ENCODE measurements at regions not wholly inside any gene's neighbourhood (a gene's known extent, or its start where the extent isn't known, plus 50 kb on each side); places are given as distances from the start of the nearest gene placed in this dataset.
"Not testable (repeated sequence)": the region's sequence is repeated elsewhere in the genome, so short reads cannot be mapped to it uniquely, and the experiment has no call there.

DNA sequence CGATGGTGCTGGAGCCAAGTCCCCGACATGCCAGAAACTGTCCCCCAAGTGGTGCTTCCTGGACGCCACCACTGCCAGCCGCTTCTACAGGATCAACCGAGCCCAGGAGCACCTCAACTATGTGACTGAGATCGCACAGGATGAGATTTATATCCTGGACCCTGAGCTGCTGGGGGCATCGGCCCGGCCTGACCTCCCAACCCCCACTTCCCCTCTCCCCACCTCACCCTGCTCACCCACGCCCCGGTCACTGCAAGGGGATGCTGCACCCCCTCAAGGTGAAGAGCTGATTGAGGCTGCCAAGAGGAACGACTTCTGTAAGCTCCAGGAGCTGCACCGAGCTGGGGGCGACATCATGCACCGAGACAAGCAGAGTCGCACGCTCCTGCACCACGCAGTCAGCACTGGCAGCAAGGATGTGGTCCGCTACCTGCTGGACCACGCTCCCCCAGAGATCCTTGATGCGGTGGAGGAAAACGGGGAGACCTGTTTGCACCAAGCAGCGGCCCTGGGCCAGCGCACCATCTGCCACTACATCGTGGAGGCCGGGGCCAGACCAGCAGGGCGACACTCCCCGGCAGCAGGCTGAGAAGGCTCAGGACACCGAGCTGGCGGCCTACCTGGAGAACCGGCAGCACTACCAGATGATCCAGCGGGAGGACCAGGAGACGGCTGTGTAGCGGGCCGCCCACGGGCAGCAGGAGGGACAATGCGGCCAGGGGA is 91.0 kb downstream of the LACC1 start:
- not testable (repeated sequence) for H3K4me1 ChIP-seq (ENCODE audit: control insufficient read depth, insufficient read depth, low read length); H3K9me3 ChIP-seq (ENCODE audit: control insufficient read depth, low read length); H3K36me3 ChIP-seq (ENCODE audit: control insufficient read depth, insufficient read depth, low read length); H3K9ac ChIP-seq (ENCODE audit: low read length); H3K4me3 ChIP-seq (ENCODE audit: low read length); H3K27me3 ChIP-seq (ENCODE audit: control insufficient read depth, insufficient read depth, low read length)

DNA sequence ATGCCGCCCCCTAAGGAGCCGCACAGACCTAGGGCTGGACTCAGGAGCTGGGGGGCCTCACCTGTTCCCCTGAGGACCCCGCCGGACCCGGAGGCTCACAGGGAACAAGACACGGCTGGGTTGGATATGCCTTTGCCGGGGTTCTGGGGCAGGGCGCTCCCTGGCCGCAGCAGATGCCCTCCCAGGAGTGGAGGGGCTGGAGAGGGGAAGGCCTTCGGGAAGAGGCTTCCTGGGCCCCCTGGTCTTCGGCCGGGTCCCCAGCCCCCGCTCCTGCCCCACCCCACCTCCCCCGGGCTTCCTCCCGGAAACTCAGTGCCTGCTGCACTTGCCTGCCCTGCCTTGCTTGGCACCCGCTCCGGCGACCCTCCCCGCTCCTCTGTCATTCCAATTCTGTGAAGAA is 91.6 kb downstream of the LACC1 start:
- H3K4me3 ChIP-seq (ENCODE audit: low read length); H3K27me3 ChIP-seq (ENCODE audit: control insufficient read depth, insufficient read depth, low read length); H3K36me3 ChIP-seq (ENCODE audit: control insufficient read depth, insufficient read depth, low read length); H3K9ac ChIP-seq (ENCODE audit: low read length); H3K9me3 ChIP-seq (ENCODE audit: control insufficient read depth, low read length); H3K4me1 ChIP-seq (ENCODE audit: control insufficient read depth, insufficient read depth, low read length): not testable (repeated sequence)

DNA sequence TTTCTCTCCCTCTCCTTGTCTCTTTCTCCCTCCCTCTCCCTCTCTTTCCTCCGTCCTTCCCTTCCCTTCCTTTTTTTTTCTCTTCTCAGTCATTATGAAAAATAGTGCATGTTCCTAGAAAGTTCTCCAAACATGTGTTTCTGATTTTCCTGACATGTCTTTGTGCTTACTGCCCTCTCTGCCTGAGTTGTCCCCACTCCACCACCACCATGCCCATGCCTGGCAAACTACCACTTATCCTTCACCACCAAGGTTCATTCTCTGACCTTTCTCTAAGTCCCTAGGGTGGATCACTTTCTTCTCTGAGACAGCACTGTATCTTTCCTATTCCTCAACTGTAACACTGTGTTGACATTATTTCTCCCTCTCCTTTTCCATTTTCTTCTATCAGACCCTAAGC is 98.2 kb downstream of the LACC1 start:
- H3K9me3 ChIP-seq (ENCODE audit: control insufficient read depth, low read length) = no peaks in the 10 kb centered on the region

DNA sequence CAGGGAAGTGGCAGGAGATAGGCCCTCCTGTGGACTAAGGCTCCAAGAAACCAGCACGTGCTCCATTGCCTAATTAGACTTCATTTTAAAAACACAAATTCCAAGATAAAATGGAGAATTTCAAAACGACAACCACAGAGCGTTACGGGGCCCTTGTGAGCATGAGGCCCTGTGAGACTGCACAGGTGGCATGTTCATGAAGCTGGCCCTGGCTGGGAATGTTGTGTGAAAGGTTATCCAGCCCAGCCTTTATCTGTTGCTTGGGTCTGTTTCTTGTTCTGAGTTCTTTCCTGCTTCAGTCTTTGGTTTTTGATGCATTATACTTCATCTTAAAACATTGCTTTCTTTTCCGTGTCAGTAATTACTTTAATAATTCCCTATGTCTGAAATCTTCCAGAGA is 99.0 kb downstream of the LACC1 start:
- no peak overlapping the region for H3K4me3 ChIP-seq (ENCODE audit: low read length)
- no peaks in the 10 kb centered on the region for H3K9me3 ChIP-seq (ENCODE audit: control insufficient read depth, low read length)
- H3K27me3 ChIP-seq (ENCODE audit: control insufficient read depth, insufficient read depth, low read length) = no peaks in the 10 kb centered on the region
- no peak overlapping the region for H3K9ac ChIP-seq (ENCODE audit: low read length)
- H3K36me3 ChIP-seq (ENCODE audit: control insufficient read depth, insufficient read depth, low read length) = no peaks in the 10 kb centered on the region
- H3K4me1 ChIP-seq (ENCODE audit: control insufficient read depth, insufficient read depth, low read length) = no peaks in the 10 kb centered on the region

More for the DNA sequence above, 98.2 kb downstream of the LACC1 start:
- Histone ChIP-seq H3K4me3 (ENCODE audit: low read length) (no peak overlapping the region), H3K9ac (ENCODE audit: low read length) (no peak overlapping the region), H3K27me3 (ENCODE audit: control insufficient read depth, insufficient read depth, low read length) (no peaks in the 10 kb centered on the region), H3K4me1 (ENCODE audit: control insufficient read depth, insufficient read depth, low read length) (no peaks in the 10 kb centered on the region), H3K36me3 (ENCODE audit: control insufficient read depth, insufficient read depth, low read length) (no peaks in the 10 kb centered on the region)

DNA sequence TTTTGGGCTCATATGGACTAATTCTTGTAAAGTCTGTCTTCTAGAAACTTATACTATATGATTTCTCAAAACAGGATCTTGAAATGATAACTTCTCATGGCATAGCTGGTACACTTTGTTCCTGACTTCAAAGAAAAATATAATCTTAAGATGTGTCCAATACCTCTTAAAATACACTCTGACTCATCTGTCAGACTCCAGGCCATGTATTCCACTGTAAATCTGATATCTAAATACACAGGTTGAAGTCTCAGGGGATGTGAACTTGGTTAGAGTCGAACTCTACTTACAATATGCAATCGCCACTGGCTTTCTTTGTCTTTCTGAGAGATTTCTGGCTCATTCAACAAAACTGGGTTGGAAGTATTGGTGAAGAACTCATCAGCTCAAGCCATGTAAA is 99.8 kb downstream of the LACC1 start:
- Histone ChIP-seq H3K9ac (ENCODE audit: low read length) (no peak overlapping the region), H3K36me3 (ENCODE audit: control insufficient read depth, insufficient read depth, low read length) (no peaks in the 10 kb centered on the region), H3K27me3 (ENCODE audit: control insufficient read depth, insufficient read depth, low read length) (no peaks in the 10 kb centered on the region), H3K4me3 (ENCODE audit: low read length) (no peak overlapping the region), H3K4me1 (ENCODE audit: control insufficient read depth, insufficient read depth, low read length) (no peaks in the 10 kb centered on the region), H3K9me3 (ENCODE audit: control insufficient read depth, low read length) (no peaks in the 10 kb centered on the region)

DNA sequence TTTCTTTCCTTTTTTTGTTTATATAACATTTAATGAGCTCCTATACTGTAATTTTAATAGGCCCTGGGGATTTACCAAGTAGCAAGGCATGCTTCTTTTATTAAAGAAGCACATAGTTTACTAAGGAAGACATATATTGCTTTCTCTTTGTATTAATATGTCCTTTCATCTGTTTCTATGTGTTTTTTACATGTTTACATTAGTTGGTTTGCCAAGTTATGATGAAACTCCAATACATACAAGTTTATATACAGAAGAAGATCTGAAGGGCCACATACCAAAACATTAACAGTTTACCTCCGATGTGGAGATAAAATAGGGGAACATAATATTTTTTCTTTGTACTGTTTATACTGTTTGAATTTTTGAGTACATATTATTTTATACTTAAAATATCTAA is 100.9 kb downstream of the LACC1 start:
- Histone ChIP-seq H3K27me3 (ENCODE audit: control insufficient read depth, insufficient read depth, low read length) (no peaks in the 10 kb centered on the region), H3K36me3 (ENCODE audit: control insufficient read depth, insufficient read depth, low read length) (no peaks in the 10 kb centered on the region), H3K4me3 (ENCODE audit: low read length) (no peak overlapping the region), H3K9ac (ENCODE audit: low read length) (no peak overlapping the region), H3K9me3 (ENCODE audit: control insufficient read depth, low read length) (no peaks in the 10 kb centered on the region), H3K4me1 (ENCODE audit: control insufficient read depth, insufficient read depth, low read length) (no peaks in the 10 kb centered on the region)

- H3K4me3 ChIP-seq (ENCODE audit: low read length) = no peak overlapping the region
- H3K9ac ChIP-seq (ENCODE audit: low read length) = no peak overlapping the region
- H3K4me1 ChIP-seq (ENCODE audit: control insufficient read depth, insufficient read depth, low read length) = no peaks in the 10 kb centered on the region
- no peaks in the 10 kb centered on the region for H3K36me3 ChIP-seq (ENCODE audit: control insufficient read depth, insufficient read depth, low read length)
- H3K9me3 ChIP-seq (ENCODE audit: control insufficient read depth, low read length) = no peaks in the 10 kb centered on the region
- no peaks in the 10 kb centered on the region for H3K27me3 ChIP-seq (ENCODE audit: control insufficient read depth, insufficient read depth, low read length)
These were observed 101.4 kb downstream of the LACC1 start for GRCh38 chr13:43981091-43981490.

GRCh38 chr13:43981512-43982301 is 102.0 kb downstream of the LACC1 start:
- Histone ChIP-seq H3K9me3 (ENCODE audit: control insufficient read depth, low read length) (no peaks in the 10 kb centered on the region), H3K36me3 (ENCODE audit: control insufficient read depth, insufficient read depth, low read length) (no peaks in the 10 kb centered on the region), H3K4me3 (ENCODE audit: low read length) (no peak overlapping the region), H3K4me1 (ENCODE audit: control insufficient read depth, insufficient read depth, low read length) (no peaks in the 10 kb centered on the region), H3K9ac (ENCODE audit: low read length) (no peak overlapping the region), H3K27me3 (ENCODE audit: control insufficient read depth, insufficient read depth, low read length) (no peaks in the 10 kb centered on the region)

- no peaks in the 10 kb centered on the region for H3K4me1 ChIP-seq (ENCODE audit: control insufficient read depth, insufficient read depth, low read length)
- H3K27me3 ChIP-seq (ENCODE audit: control insufficient read depth, insufficient read depth, low read length) = no peaks in the 10 kb centered on the region
- H3K9me3 ChIP-seq (ENCODE audit: control insufficient read depth, low read length) = no peaks in the 10 kb centered on the region
- no peaks in the 10 kb centered on the region for H3K36me3 ChIP-seq (ENCODE audit: control insufficient read depth, insufficient read depth, low read length)
- H3K9ac ChIP-seq (ENCODE audit: low read length) = no peak overlapping the region
- no peak overlapping the region for H3K4me3 ChIP-seq (ENCODE audit: low read length)
These were observed 103.7 kb downstream of the LACC1 start for GRCh38 chr13:43983373-43983772.

DNA sequence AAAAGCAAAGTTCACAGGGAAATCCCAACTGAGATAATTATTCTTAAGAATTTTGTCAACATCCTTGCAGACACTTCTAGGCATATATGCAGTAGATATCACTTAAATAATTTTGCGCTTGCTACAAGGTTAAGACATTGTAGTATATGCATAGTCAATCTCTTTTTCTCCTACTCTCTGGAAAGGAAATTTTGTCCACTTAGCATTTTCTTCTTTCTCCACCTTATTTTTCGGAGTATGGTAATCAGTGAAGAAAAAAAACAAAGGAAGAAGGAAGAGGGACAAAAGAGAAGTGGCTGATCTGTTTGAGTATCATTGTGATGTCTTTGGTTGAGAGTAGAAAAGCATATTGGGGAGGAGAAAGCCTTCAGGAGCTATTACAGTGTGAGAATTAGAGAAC is 104.6 kb downstream of the LACC1 start:
- Histone ChIP-seq H3K36me3 (ENCODE audit: control insufficient read depth, insufficient read depth, low read length) (no peaks in the 10 kb centered on the region), H3K27me3 (ENCODE audit: control insufficient read depth, insufficient read depth, low read length) (no peaks in the 10 kb centered on the region), H3K4me3 (ENCODE audit: low read length) (no peak overlapping the region), H3K4me1 (ENCODE audit: control insufficient read depth, insufficient read depth, low read length) (no peaks in the 10 kb centered on the region), H3K9ac (ENCODE audit: low read length) (no peak overlapping the region), H3K9me3 (ENCODE audit: control insufficient read depth, low read length) (no peaks in the 10 kb centered on the region)

DNA sequence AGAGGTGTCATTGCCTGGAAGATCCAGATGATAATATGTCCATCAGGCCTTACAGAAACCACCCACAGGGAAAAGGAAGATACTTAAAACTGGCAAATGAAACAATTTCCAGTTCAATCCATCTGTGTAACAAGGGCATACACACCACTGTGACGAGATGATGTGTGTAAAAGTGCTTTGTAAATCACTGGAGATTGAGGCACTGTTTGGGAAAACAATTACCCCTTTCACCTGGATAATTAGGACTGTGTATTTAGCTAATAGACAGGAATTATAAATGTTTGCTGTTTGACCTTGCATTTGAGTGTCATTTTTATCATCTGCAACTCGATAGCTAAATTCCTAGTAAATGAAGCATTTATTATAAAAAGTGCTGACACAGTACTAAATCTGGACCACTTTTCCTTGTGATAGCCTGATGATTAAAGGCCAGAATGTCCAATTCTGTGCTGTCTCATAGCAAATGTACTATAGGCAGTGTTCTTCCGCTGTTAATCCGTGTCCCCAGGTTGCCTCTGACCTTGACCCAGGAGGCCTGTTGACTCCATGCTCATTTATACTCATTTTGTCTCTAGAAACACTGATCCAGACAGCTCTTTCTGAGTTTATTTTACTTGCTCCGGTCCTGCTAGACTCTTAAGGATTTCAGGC is 105.8 kb downstream of the LACC1 start:
- no peak overlapping the region for H3K4me3 ChIP-seq (ENCODE audit: low read length)
- H3K4me1 ChIP-seq (ENCODE audit: control insufficient read depth, insufficient read depth, low read length) = no peaks in the 10 kb centered on the region
- H3K27me3 ChIP-seq (ENCODE audit: control insufficient read depth, insufficient read depth, low read length) = no peaks in the 10 kb centered on the region

DNA sequence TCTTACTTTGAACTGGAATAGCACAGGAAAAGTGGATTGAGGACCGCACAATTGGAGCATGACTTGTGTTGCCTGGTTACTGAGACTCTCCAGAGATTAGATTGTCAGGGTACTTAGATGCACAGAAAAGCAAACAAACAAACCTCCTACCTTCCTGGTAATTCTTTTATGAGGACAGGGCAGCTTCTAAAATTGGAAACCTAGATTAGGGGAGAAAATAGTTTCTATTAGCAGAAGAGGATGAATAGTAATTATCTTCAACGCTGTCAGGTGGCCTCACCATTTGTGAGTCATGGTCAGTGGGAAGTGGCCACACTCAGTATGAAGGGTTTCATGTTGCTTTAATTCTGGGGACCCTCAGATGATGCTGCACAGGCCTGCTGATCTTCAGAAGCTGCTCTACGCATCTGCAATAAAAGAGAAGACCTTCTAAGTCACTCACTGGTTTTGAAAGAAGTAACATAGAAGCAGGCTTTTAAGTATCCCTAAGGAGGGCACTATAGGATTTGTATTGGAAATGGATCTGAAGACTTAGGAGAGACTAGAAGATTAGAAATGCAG is 106.8 kb downstream of the LACC1 start:
- H3K36me3 ChIP-seq (ENCODE audit: control insufficient read depth, insufficient read depth, low read length) = no peaks in the 10 kb centered on the region
- H3K4me1 ChIP-seq (ENCODE audit: control insufficient read depth, insufficient read depth, low read length) = no peaks in the 10 kb centered on the region
- no peaks in the 10 kb centered on the region for H3K9me3 ChIP-seq (ENCODE audit: control insufficient read depth, low read length)
- no peak overlapping the region for H3K4me3 ChIP-seq (ENCODE audit: low read length)
- no peaks in the 10 kb centered on the region for H3K27me3 ChIP-seq (ENCODE audit: control insufficient read depth, insufficient read depth, low read length)
- no peak overlapping the region for H3K9ac ChIP-seq (ENCODE audit: low read length)

More for the DNA sequence above, 105.8 kb downstream of the LACC1 start:
- Histone ChIP-seq H3K9me3 (ENCODE audit: control insufficient read depth, low read length) (no peaks in the 10 kb centered on the region), H3K9ac (ENCODE audit: low read length) (no peak overlapping the region), H3K36me3 (ENCODE audit: control insufficient read depth, insufficient read depth, low read length) (no peaks in the 10 kb centered on the region)

Data from mucosa of stomach (tissue), 1 donor.